H9 (cell line): ENCODE measurements at regions not wholly inside any gene's neighbourhood (a gene's known extent, or its start where the extent isn't known, plus 50 kb on each side); places are given as distances from the start of the nearest gene placed in this dataset.

Source experiments
- DNase-seq: peaks from one replicate; pipeline ENCODE4 v3.0.0-alpha.2; 2017
- H2AFZ ChIP-seq: one replicate; pipeline ENCODE4 v1.6.1; 2013; ENCODE audit warnings: mild to moderate bottlenecking, low read length, control low read depth, moderate library complexity
- H2AK5ac ChIP-seq: 2 replicates; pipeline ENCODE4 v1.6.1; 2013; ENCODE audit warnings: low read length, control low read depth, mixed read lengths; ENCODE audit not compliant: insufficient read length
- H2BK120ac ChIP-seq: one replicate; pipeline ENCODE4 v1.6.1; 2013; ENCODE audit warnings: low read depth, mild to moderate bottlenecking, low read length, control low read depth, inconsistent platforms; ENCODE audit not compliant: poor library complexity, severe bottlenecking
- H2BK12ac ChIP-seq: 2 replicates; pipeline ENCODE4 v1.6.1; 2013; ENCODE audit warnings: low read length, control low read depth, mixed read lengths, low read depth; ENCODE audit not compliant: insufficient read length
- H2BK15ac ChIP-seq: 2 replicates; pipeline ENCODE4 v1.6.1; 2013; ENCODE audit warnings: low read depth, low read length, control low read depth
- H2BK20ac ChIP-seq: one replicate; pipeline ENCODE4 v1.6.1; 2013; ENCODE audit warnings: low read depth, mild to moderate bottlenecking, low read length, control low read depth, inconsistent platforms; ENCODE audit not compliant: poor library complexity, severe bottlenecking
- H2BK5ac ChIP-seq: 2 replicates; pipeline ENCODE4 v1.6.1; 2013; ENCODE audit warnings: low read length, control low read depth, mixed read lengths; ENCODE audit not compliant: insufficient read length
- H3K14ac ChIP-seq: 2 replicates; pipeline ENCODE4 v1.6.1; 2013; ENCODE audit warnings: low read length, control low read depth; ENCODE audit not compliant: insufficient read depth
- H3K18ac ChIP-seq: 2 replicates; pipeline ENCODE4 v1.6.1; 2013; ENCODE audit warnings: low read depth, mild to moderate bottlenecking, mixed read lengths, low read length, control low read depth; ENCODE audit not compliant: insufficient read length
- H3K23ac ChIP-seq: 2 replicates; pipeline ENCODE4 v1.6.1; 2013; ENCODE audit warnings: low read length, control low read depth, mixed read lengths, low read depth; ENCODE audit not compliant: insufficient read length
- H3K23me2 ChIP-seq: 2 replicates; pipeline ENCODE4 v1.6.1; 2013; ENCODE audit warnings: low read depth, mild to moderate bottlenecking, mixed read lengths, low read length, control low read depth; ENCODE audit not compliant: insufficient read length, poor library complexity, severe bottlenecking
- H3K27ac ChIP-seq: 2 replicates; pipeline ENCODE4 v1.5.1; 2013; ENCODE audit warnings: low read length, control low read depth, mixed read lengths, low read depth; ENCODE audit not compliant: insufficient read length
- H3K27me3 ChIP-seq: 2 replicates; pipeline ENCODE4 v1.6.1; 2013; ENCODE audit warnings: low read length, control low read depth, inconsistent platforms; ENCODE audit not compliant: insufficient read depth
- H3K4ac ChIP-seq: 2 replicates; pipeline ENCODE4 v1.6.1; 2013; ENCODE audit warnings: low read depth, mild to moderate bottlenecking, control low read depth, inconsistent platforms, low read length, moderate library complexity
- H3K4me1 ChIP-seq: 2 replicates; pipeline ENCODE4 v1.6.1; 2013; ENCODE audit warnings: low read length, control low read depth, inconsistent platforms; ENCODE audit not compliant: insufficient read depth
- H3K4me2 ChIP-seq: 2 replicates; pipeline ENCODE4 v1.6.1; 2013; ENCODE audit warnings: low read length, control low read depth, mixed read lengths; ENCODE audit not compliant: insufficient read length, insufficient read depth
- H3K56ac ChIP-seq: 2 replicates; pipeline ENCODE4 v1.6.1; 2013; ENCODE audit warnings: low read depth, mild to moderate bottlenecking, mixed read lengths, low read length, control low read depth; ENCODE audit not compliant: insufficient read length
- H3K79me1 ChIP-seq: 2 replicates; pipeline ENCODE4 v1.6.1; 2013; ENCODE audit warnings: low read depth, mild to moderate bottlenecking, moderate library complexity, low read length, control low read depth, inconsistent platforms; ENCODE audit not compliant: insufficient read depth, poor library complexity, severe bottlenecking
- H3K79me2 ChIP-seq: 2 replicates; pipeline ENCODE4 v1.6.1; 2013; ENCODE audit warnings: low read length, control low read depth, inconsistent platforms; ENCODE audit not compliant: insufficient read depth
- H3K9ac ChIP-seq: 2 replicates; pipeline ENCODE4 v1.6.1; 2013; ENCODE audit warnings: low read length, control low read depth, mixed read lengths; ENCODE audit not compliant: insufficient read length; ENCODE audit errors: extremely low read depth
- H3K9me3 ChIP-seq: one replicate; pipeline ENCODE4 v1.6.1; 2013; ENCODE audit warnings: low read depth, low read length, inconsistent platforms; ENCODE audit not compliant: control insufficient read depth
- H3T11ph ChIP-seq: one replicate; pipeline ENCODE4 v1.6.1; 2013; ENCODE audit warnings: mild to moderate bottlenecking, low read length, control low read depth, inconsistent platforms
- H4K20me1 ChIP-seq: one replicate; pipeline ENCODE4 v1.6.1; 2013; ENCODE audit not compliant: control insufficient read depth, insufficient read length, insufficient read depth
- H4K5ac ChIP-seq: 2 replicates; pipeline ENCODE4 v1.6.1; 2013; ENCODE audit warnings: low read depth, mild to moderate bottlenecking, mixed read lengths, low read length, control low read depth; ENCODE audit not compliant: insufficient read length
- H4K8ac ChIP-seq: replicated peaks from 2 replicates; pipeline ENCODE4 v1.6.1; 2013; ENCODE audit warnings: low read length, control low read depth, mixed read lengths, low read depth; ENCODE audit not compliant: insufficient read length
- H4K91ac ChIP-seq: 2 replicates; pipeline ENCODE4 v1.6.1; 2013; ENCODE audit warnings: low read depth, mild to moderate bottlenecking, moderate library complexity, mixed read lengths, low read length, control low read depth; ENCODE audit not compliant: insufficient read length
- H3K27ac Mint-ChIP-seq, 3 experiments: 2 replicates in 2 of 3; 3 replicates in 1 of 3; pipeline ENCODE4 v1.8.0; 2020 to 2021; ENCODE audit warnings: mixed read lengths in 3 of 3, mild to moderate bottlenecking in 1 of 3, moderate library complexity in 1 of 3
- H3K27me3 Mint-ChIP-seq: 2 replicates; pipeline ENCODE4 v1.8.0; 2021; ENCODE audit warnings: low read depth, mild to moderate bottlenecking, moderate library complexity, mixed read lengths
- H3K36me3 Mint-ChIP-seq, 3 experiments: 2 replicates in 2 of 3; 3 replicates in 1 of 3; pipeline ENCODE4 v1.8.0; 2020 to 2021; ENCODE audit warnings: low read depth in 3 of 3, mixed read lengths in 3 of 3; ENCODE audit not compliant: insufficient read depth in 1 of 3
- H3K4me1 Mint-ChIP-seq, 2 experiments: 2 replicates each; pipeline ENCODE4 v1.8.0; 2020; ENCODE audit warnings: mixed read lengths in 2 of 2
- H3K4me3 Mint-ChIP-seq, 2 experiments: 2 replicates in 1 of 2; 3 replicates in 1 of 2; pipeline ENCODE4 v1.8.0; 2020 to 2021; ENCODE audit warnings: mild to moderate bottlenecking in 2 of 2, mixed read lengths in 2 of 2, moderate library complexity in 1 of 2
- H3K9me3 Mint-ChIP-seq, 2 experiments: 2 replicates in 1 of 2; 3 replicates in 1 of 2; pipeline ENCODE4 v1.8.0; 2020; ENCODE audit warnings: mild to moderate bottlenecking in 2 of 2, mixed read lengths in 2 of 2, moderate library complexity in 1 of 2
- WGBS: extraction: QIAGEN DNeasy Blood & Tissue Kit; methylation state at CpG from one replicate; pipeline ENCODE4 v1.1.7; 2013; ENCODE audit warnings: missing lambda C conversion rate, low lambda C conversion rate, mixed read lengths; ENCODE audit not compliant: insufficient read length; ENCODE audit errors: extremely low coverage; 5-methylcytosine and 5-hydroxymethylcytosine counted together
- TF ChIP-seq, protein P1 (sequence below): fragments of 200-600 bp; sonication (generic); conservative IDR thresholded peaks from 3 replicates; pipeline ENCODE4 v1.8.0; 2021; ENCODE audit warnings: antibody characterized with exemption, mild to moderate bottlenecking

DNA sequence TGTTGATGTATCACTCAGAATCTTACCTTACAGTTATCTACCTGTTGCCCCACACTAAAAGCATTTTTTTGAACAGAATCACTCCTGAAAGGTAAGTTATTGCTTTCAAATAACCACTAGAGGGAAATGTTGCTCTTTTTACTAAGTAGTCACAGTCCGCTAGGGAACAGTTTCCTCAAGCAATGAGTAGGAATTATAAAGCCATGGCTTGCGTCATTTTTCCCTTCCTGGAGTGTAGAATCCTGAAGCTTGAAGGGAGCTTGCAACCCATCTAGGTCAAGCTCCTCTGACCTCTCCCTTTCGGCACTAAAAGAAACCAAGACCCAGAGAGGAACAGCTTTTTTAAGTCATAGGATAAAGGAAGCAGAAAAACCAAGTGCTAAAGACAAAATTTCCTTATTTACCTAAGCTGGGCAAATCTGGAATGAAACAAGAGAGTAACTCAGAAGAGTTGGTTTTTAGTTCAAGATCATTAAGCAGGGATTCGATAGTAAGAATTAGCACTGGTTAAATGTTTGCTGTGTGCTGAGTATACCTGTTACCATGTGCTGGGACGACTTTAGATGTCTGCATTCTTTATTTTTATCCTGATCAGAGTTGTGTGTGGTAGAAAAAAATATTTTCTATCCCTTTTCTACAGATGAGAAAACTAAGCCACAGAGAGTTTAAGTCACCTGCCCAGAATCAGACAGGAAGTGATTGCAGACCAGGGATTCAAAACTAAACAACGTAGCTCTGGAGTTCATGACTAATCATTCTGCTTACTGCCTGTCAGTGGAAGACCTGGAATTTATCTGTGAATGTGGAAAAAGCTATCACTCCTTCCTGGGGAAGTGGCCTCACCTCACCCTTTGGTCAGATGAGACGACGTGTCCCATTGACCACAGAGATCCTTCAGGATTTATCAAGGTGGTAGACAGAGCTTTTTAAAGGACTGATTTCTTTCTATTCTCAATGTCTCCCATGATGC is 631.5 kb downstream of the RAB28 start:
- Histone ChIP-seq H3K4me1 (no peaks in the 10 kb centered on the region), H3K23ac (no peak overlapping the region), H3K79me2 (no peaks in the 10 kb centered on the region), H3K27ac (no peak overlapping the region), H4K20me1 (no peaks in the 10 kb centered on the region), H3K9me3 (no peaks in the 10 kb centered on the region), H2BK120ac (no peak overlapping the region), H2BK20ac (no peak overlapping the region), H2AFZ (peak overlapping the region; percentile 84), H2AK5ac (no peak overlapping the region), H3K27me3 (no peaks in the 10 kb centered on the region), H2BK12ac (no peak overlapping the region), H3T11ph (no peak overlapping the region), H4K8ac (no peak overlapping the region), H3K18ac (no peak overlapping the region), H4K5ac (no peak overlapping the region), H3K23me2 (no peaks in the 10 kb centered on the region), H3K4me2 (no peak overlapping the region), H2BK5ac (no peak overlapping the region), H4K91ac (no peak overlapping the region), H3K56ac (no peak overlapping the region), H2BK15ac (no peak overlapping the region), H3K4ac (no peak overlapping the region), H3K14ac (no peak overlapping the region), H3K9ac (no peak overlapping the region), H3K79me1 (no peaks in the 10 kb centered on the region)
- H3K4me1 Mint-ChIP-seq, result peaks cover 9 to 12% of the 10 kb centered on the region in 2 experiments
- no peaks in the 10 kb centered on the region for H3K27me3 Mint-ChIP-seq
- H3K36me3 Mint-ChIP-seq, result no peaks in the 10 kb centered on the region
- TF ChIP-seq, protein P1, sequence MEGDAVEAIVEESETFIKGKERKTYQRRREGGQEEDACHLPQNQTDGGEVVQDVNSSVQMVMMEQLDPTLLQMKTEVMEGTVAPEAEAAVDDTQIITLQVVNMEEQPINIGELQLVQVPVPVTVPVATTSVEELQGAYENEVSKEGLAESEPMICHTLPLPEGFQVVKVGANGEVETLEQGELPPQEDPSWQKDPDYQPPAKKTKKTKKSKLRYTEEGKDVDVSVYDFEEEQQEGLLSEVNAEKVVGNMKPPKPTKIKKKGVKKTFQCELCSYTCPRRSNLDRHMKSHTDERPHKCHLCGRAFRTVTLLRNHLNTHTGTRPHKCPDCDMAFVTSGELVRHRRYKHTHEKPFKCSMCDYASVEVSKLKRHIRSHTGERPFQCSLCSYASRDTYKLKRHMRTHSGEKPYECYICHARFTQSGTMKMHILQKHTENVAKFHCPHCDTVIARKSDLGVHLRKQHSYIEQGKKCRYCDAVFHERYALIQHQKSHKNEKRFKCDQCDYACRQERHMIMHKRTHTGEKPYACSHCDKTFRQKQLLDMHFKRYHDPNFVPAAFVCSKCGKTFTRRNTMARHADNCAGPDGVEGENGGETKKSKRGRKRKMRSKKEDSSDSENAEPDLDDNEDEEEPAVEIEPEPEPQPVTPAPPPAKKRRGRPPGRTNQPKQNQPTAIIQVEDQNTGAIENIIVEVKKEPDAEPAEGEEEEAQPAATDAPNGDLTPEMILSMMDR, result peak; percentile 80
- no peak overlapping the region for H3K4me3 Mint-ChIP-seq
- no peaks in the 10 kb centered on the region for H3K9me3 Mint-ChIP-seq
- no CpG with 5 or more reads among the region's 8 CpGs for WGBS
- DNase-seq, result peak; percentile 48
- H3K27ac Mint-ChIP-seq, result peak overlapping the region in 2 of 3 experiments; percentile 46 to 91; a peak in 5 of 7 replicates
